Esophagus squamous epithelium (tissue), 5 donors: ENCODE measurements at regions not wholly inside any gene's neighbourhood (a gene's known extent, or its start where the extent isn't known, plus 50 kb on each side); places are given as distances from the start of the nearest gene placed in this dataset.

Experiments
- DNase-seq: peaks from one replicate; lab custom pipeline; 2025; lab: John Stamatoyannopoulos, UW
- H3K27ac ChIP-seq, 4 donors: fragments of 200-600 bp; sonication (generic); one replicate each; pipeline ENCODE4 v1.5.1; 2016 to 2019; ENCODE audit warnings: mild to moderate bottlenecking in 1 of 4
- H3K27me3 ChIP-seq, 4 donors: fragments of 200-600 bp; sonication (generic); 1 replicate in 3 of 4; 2 replicates in 1 of 4; pipeline versions ENCODE4 v1.5.1 to v1.6.0; 2017 to 2021; ENCODE audit warnings: antibody characterized with exemption in 1 of 4
- H3K36me3 ChIP-seq, 3 donors: fragments of 200-600 bp; sonication (generic); one replicate each; pipeline ENCODE4 v1.5.1; 2016 to 2019
- H3K4me1 ChIP-seq, 3 donors: fragments of 200-600 bp; sonication (generic); one replicate each; pipeline ENCODE4 v1.5.1; 2017 to 2019
- H3K4me3 ChIP-seq, 4 donors: fragments of 200-600 bp; sonication (generic); 1 replicate in 3 of 4; 2 replicates in 1 of 4; pipeline ENCODE4 v1.5.1; 2016 to 2019; ENCODE audit warnings: mild to moderate bottlenecking in 2 of 4, moderate library complexity in 1 of 4
- H3K9me3 ChIP-seq, 3 donors: fragments of 200-600 bp; sonication (generic); one replicate each; pipeline ENCODE4 v1.5.1; 2016 to 2019
- CTCF ChIP-seq, 6 experiments: fragments of 450-650 bp in 4 of 6; fragments of 200-600 bp in 2 of 6; sonication (generic) in 2 of 6; IDR thresholded peaks; one replicate each; pipeline ENCODE4 v1.5.1; 2016 to 2019; ENCODE audit warnings: antibody characterized with exemption in 6 of 6, mild to moderate bottlenecking in 4 of 6, moderate library complexity in 4 of 6
- POLR2A ChIP-seq, 4 donors: fragments of 450-650 bp; IDR thresholded peaks; one replicate each; pipeline ENCODE4 v1.6.1; 2017; ENCODE audit warnings: antibody characterized with exemption in 4 of 4, mild to moderate bottlenecking in 4 of 4, moderate library complexity in 3 of 4
- WGBS, 2 donors: methylation state at CpG; one replicate each; pipeline ENCODE4 v1.1.5; 2018; 5-methylcytosine and 5-hydroxymethylcytosine counted together
- intact Hi-C: fragments of 100-400 bp; cut with DNase I; formaldehyde crosslinking; loops from one replicate; pipeline ENCODE4 v1.15.0; 2022
- donor health status: DM: yes; HTN: yes; CAD: no.

DNA sequence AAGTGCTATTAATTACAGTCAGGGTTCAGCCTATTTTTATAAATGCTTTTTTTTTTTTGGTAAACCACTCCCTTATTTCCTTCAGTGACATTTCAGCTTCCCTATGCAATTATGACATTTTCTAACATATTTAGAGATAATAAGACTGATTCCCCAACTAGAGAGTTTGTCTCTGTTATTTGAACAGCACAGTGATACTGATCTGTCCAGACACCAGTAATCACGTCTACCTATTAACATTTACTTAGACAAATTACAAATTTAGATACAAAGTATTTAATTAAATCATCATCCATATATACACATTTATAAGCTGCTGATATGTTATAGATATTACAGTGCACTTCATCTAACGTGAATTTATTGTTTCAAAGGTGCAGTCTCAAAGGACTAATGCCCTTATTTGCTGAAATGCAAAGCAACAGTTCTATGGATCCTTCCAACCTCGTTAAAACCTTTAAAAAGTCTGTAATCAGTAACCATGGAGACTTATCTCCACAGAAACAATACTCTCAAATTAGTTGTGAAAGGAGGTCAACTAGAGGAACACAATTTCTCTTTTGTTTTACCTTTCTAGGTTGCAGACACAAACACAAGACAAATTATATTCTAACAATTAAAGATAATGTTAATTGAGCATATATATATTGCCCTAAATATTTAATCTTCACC is 1531.1 kb downstream of the SI start:
- Histone ChIP-seq H3K27ac (no peak overlapping the region), H3K27me3 (no peaks in the 10 kb centered on the region), H3K4me3 (no peak overlapping the region), H3K36me3 (no peaks in the 10 kb centered on the region), H3K9me3 (peaks cover 0 to 6% (median 0%) of the 10 kb centered on the region in 3 donors), H3K4me1 (no peaks in the 10 kb centered on the region)
- intact Hi-C loops = no loop called here
- 32 to 42% methylated on average over 3 of the region's 3 CpGs for WGBS, 2 donors
- TF ChIP-seq POLR2A (IDR thresholded peaks at IDR 0.05) = no peak
- TF ChIP-seq CTCF (IDR thresholded peaks at IDR 0.05) = no peak
- no peak for DNase-seq

DNA sequence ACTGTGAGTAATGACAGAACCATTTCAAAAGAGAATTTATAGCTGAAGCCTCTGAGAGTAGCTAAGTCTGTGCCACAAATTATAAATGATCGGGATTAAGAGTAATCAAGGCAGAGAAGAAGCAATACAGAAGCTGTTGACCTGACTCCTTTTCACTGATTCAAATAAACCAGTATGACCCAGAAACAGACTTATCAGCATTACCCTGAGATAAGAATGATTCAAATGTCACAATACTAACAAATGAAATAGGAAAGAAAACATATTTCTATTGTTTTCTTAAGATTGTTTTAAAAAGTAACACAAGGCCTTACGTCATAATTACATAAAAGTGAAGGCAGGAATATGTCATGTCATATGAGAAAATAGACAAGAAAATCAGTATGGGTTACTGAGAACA is 1534.6 kb downstream of the SI start:
- no peaks in the 10 kb centered on the region for H3K4me1 ChIP-seq
- intact Hi-C loops = no loop called here
- H3K27ac ChIP-seq = no peak overlapping the region
- H3K27me3 ChIP-seq = no peaks in the 10 kb centered on the region
- no peak overlapping the region for H3K4me3 ChIP-seq
- no peak for DNase-seq
- whole genome bisulfite sequencing, 2 donors = 33 to 59% methylated on average over 2 of the region's 2 CpGs
- H3K9me3 ChIP-seq = no peaks in the 10 kb centered on the region
- H3K36me3 ChIP-seq = no peaks in the 10 kb centered on the region
- TF ChIP-seq CTCF (IDR thresholded peaks at IDR 0.05) (no peak), POLR2A (IDR thresholded peaks at IDR 0.05) (no peak)

DNA sequence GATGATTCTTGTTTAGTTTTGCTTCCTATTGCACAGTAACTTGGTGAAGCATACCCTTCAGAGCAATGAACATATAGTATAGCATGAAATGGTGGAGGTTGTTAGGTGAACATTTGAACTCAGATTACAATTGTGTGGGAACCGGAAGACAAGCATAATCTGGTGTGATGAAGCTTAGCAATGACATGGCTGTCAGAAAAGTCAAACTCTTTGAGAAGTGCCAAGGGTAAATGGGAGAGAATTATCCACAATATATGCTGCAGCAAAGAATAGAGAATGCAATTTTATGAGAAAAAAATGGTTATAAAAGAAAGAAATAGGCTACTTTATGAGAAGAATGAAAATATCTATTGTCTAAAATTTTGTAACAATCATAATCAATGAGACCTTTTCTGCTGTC is 1536.7 kb downstream of the SI start:
- DNase-seq = no peak
- Histone ChIP-seq H3K36me3 (no peaks in the 10 kb centered on the region), H3K4me1 (no peaks in the 10 kb centered on the region), H3K27me3 (no peaks in the 10 kb centered on the region), H3K4me3 (no peak overlapping the region), H3K9me3 (no peaks in the 10 kb centered on the region), H3K27ac (no peak overlapping the region)
- intact Hi-C loops = no loop called here
- 53 to 77% methylated on average over 1 of the region's 1 CpG for WGBS, 2 donors
- TF ChIP-seq POLR2A (IDR thresholded peaks at IDR 0.05) (no peak), CTCF (IDR thresholded peaks at IDR 0.05) (no peak)

- no peak for TF ChIP-seq POLR2A (IDR thresholded peaks at IDR 0.05)
- TF ChIP-seq CTCF (IDR thresholded peaks at IDR 0.05) = no peak
- H3K4me1 ChIP-seq = no peaks in the 10 kb centered on the region
- no peak overlapping the region for H3K4me3 ChIP-seq
- 77 to 87% methylated on average over 4 of the region's 4 CpGs for WGBS, 2 donors
- no peaks in the 10 kb centered on the region for H3K9me3 ChIP-seq
- no peak overlapping the region for H3K27ac ChIP-seq
- intact Hi-C loops = no loop called here
- DNase-seq = no peak
- H3K36me3 ChIP-seq = no peaks in the 10 kb centered on the region
- H3K27me3 ChIP-seq = no peaks in the 10 kb centered on the region
These were observed 1539.9 kb downstream of the SI start for GRCh38 chr3:163538387-163538786.

- no peaks in the 10 kb centered on the region for H3K27me3 ChIP-seq
- no peak overlapping the region for H3K4me3 ChIP-seq
- 46 to 53% methylated on average over 1 of the region's 1 CpG for WGBS, 2 donors
- TF ChIP-seq CTCF (IDR thresholded peaks at IDR 0.05) (no peak), POLR2A (IDR thresholded peaks at IDR 0.05) (no peak)
- intact Hi-C loops = no loop called here
- no peak for DNase-seq
- no peak overlapping the region for H3K27ac ChIP-seq
- no peaks in the 10 kb centered on the region for H3K9me3 ChIP-seq
- no peaks in the 10 kb centered on the region for H3K4me1 ChIP-seq
- H3K36me3 ChIP-seq = no peaks in the 10 kb centered on the region
These were observed 1544.9 kb downstream of the SI start for GRCh38 chr3:163533381-163533780.
